NT2/D1 (cell line): ENCODE measurements at regions not wholly inside any gene's neighbourhood (a gene's known extent, or its start where the extent isn't known, plus 50 kb on each side); places are given as distances from the start of the nearest gene placed in this dataset.

Source experiments
- DNase-seq: peaks from one replicate; pipeline ENCODE4 v3.0.0-alpha.2; 2011; ENCODE audit warnings: low read depth, low spot score
- H3K27me3 ChIP-seq: 2 replicates; pipeline ENCODE4 v1.6.0; 2011; ENCODE audit warnings: mild to moderate bottlenecking; ENCODE audit not compliant: insufficient read length, insufficient read depth
- H3K36me3 ChIP-seq: 2 replicates; pipeline ENCODE4 v1.6.1; 2011; ENCODE audit warnings: mild to moderate bottlenecking, low read length, mixed read lengths; ENCODE audit not compliant: insufficient read depth, insufficient read length
- H3K4me1 ChIP-seq: 2 replicates; pipeline ENCODE4 v1.5.1; 2011; ENCODE audit not compliant: insufficient read depth, insufficient read length
- H3K4me3 ChIP-seq: 2 replicates; pipeline ENCODE4 v1.5.1; 2011; ENCODE audit warnings: low read depth; ENCODE audit not compliant: insufficient read length
- H3K9ac ChIP-seq: 2 replicates; pipeline ENCODE4 v1.6.0; 2011; ENCODE audit warnings: low read depth; ENCODE audit not compliant: insufficient read length
- H3K9me3 ChIP-seq: 2 replicates; pipeline ENCODE4 v1.5.1; 2011; ENCODE audit warnings: mild to moderate bottlenecking, low read length; ENCODE audit not compliant: insufficient read depth
- SUZ12 ChIP-seq: IDR thresholded peaks from 2 replicates; pipeline ENCODE4 v1.6.1; 2011; ENCODE audit not compliant: insufficient read length, insufficient read depth; ENCODE audit errors: extremely low read depth
- YY1 ChIP-seq: IDR thresholded peaks from 2 replicates; pipeline ENCODE4 v1.6.1; 2011; ENCODE audit not compliant: insufficient read length, insufficient read depth
- ZNF274 ChIP-seq: IDR thresholded peaks from 2 replicates; pipeline ENCODE4 v1.6.1; 2011; ENCODE audit warnings: mild to moderate bottlenecking, low read depth, low read length

- Histone ChIP-seq H3K27me3 (no peaks in the 10 kb centered on the region), H3K9ac (no peak overlapping the region), H3K9me3 (no peaks in the 10 kb centered on the region), H3K36me3 (no peaks in the 10 kb centered on the region), H3K4me1 (no peaks in the 10 kb centered on the region), H3K4me3 (no peak overlapping the region)
- TF ChIP-seq SUZ12 (no peak), YY1 (no peak), ZNF274 (no peak)
- DNase-seq: no peak
These were observed 179.8 kb downstream of the SNRPN start for GRCh38 chr15:25134546-25134945.

- no peaks in the 10 kb centered on the region for H3K27me3 ChIP-seq
- no peak overlapping the region for H3K4me3 ChIP-seq
- H3K4me1 ChIP-seq: no peaks in the 10 kb centered on the region
- peak; percentile 32 for DNase-seq
- H3K36me3 ChIP-seq: no peaks in the 10 kb centered on the region
- TF ChIP-seq YY1: no peak
- TF ChIP-seq SUZ12: no peak
- no peak for TF ChIP-seq ZNF274
- no peaks in the 10 kb centered on the region for H3K9me3 ChIP-seq
- H3K9ac ChIP-seq: no peak overlapping the region
These were observed 181.3 kb downstream of the SNRPN start for GRCh38 chr15:25136119-25136518.

GRCh38 chr15:25137013-25137412, 182.2 kb downstream of the SNRPN start:
- no peaks in the 10 kb centered on the region for H3K36me3 ChIP-seq
- no peak overlapping the region for H3K4me3 ChIP-seq
- H3K27me3 ChIP-seq: no peaks in the 10 kb centered on the region
- TF ChIP-seq SUZ12 (no peak), YY1 (no peak), ZNF274 (no peak)
- no peak for DNase-seq
- no peak overlapping the region for H3K9ac ChIP-seq
- H3K4me1 ChIP-seq: no peaks in the 10 kb centered on the region
- no peaks in the 10 kb centered on the region for H3K9me3 ChIP-seq

- H3K36me3 ChIP-seq: no peaks in the 10 kb centered on the region
- H3K9me3 ChIP-seq: peaks cover 28% of the 10 kb centered on the region; the same call in 1 of the 2 replicates
- H3K27me3 ChIP-seq: no peaks in the 10 kb centered on the region
- TF ChIP-seq YY1: no peak
- TF ChIP-seq ZNF274: no peak
- no peak for TF ChIP-seq SUZ12
- no peak overlapping the region for H3K4me3 ChIP-seq
- no peak overlapping the region for H3K9ac ChIP-seq
- DNase-seq: no peak
- no peaks in the 10 kb centered on the region for H3K4me1 ChIP-seq
These were observed 214.5 kb downstream of the SNRPN start for GRCh38 chr15:25169318-25169717.

GRCh38 chr15:25170113-25170731, 215.4 kb downstream of the SNRPN start:
- peaks cover 34% of the 10 kb centered on the region; the same call in 1 of the 2 replicates for H3K9me3 ChIP-seq
- H3K9ac ChIP-seq: no peak overlapping the region
- DNase-seq: no peak
- H3K4me1 ChIP-seq: no peaks in the 10 kb centered on the region
- H3K4me3 ChIP-seq: no peak overlapping the region
- TF ChIP-seq SUZ12 (no peak), ZNF274 (no peak), YY1 (no peak)
- no peaks in the 10 kb centered on the region for H3K27me3 ChIP-seq
- no peaks in the 10 kb centered on the region for H3K36me3 ChIP-seq

- H3K9ac ChIP-seq: no peak overlapping the region
- H3K4me1 ChIP-seq: no peaks in the 10 kb centered on the region
- H3K36me3 ChIP-seq: no peaks in the 10 kb centered on the region
- no peaks in the 10 kb centered on the region for H3K27me3 ChIP-seq
- peaks cover 37% of the 10 kb centered on the region; the same call in 1 of the 2 replicates for H3K9me3 ChIP-seq
- no peak for DNase-seq
- TF ChIP-seq ZNF274: no peak
- TF ChIP-seq SUZ12: no peak
- TF ChIP-seq YY1: no peak
- no peak overlapping the region for H3K4me3 ChIP-seq
These were observed 216.0 kb downstream of the SNRPN start for GRCh38 chr15:25170781-25171110.

GRCh38 chr15:25171111-25171811, 216.5 kb downstream of the SNRPN start:
- Histone ChIP-seq H3K4me3 (no peak overlapping the region), H3K9me3 (peaks cover 37% of the 10 kb centered on the region; the same call in 1 of the 2 replicates), H3K9ac (no peak overlapping the region), H3K4me1 (no peaks in the 10 kb centered on the region), H3K36me3 (no peaks in the 10 kb centered on the region), H3K27me3 (no peaks in the 10 kb centered on the region)
- no peak for TF ChIP-seq YY1
- TF ChIP-seq SUZ12: no peak
- TF ChIP-seq ZNF274: no peak
- no peak for DNase-seq
